ENCODE measurements at regions not wholly inside any gene's neighbourhood (a gene's known extent, or its start where the extent isn't known, plus 50 kb on each side); places are given as distances from the start of the nearest gene placed in this dataset.

DNA sequence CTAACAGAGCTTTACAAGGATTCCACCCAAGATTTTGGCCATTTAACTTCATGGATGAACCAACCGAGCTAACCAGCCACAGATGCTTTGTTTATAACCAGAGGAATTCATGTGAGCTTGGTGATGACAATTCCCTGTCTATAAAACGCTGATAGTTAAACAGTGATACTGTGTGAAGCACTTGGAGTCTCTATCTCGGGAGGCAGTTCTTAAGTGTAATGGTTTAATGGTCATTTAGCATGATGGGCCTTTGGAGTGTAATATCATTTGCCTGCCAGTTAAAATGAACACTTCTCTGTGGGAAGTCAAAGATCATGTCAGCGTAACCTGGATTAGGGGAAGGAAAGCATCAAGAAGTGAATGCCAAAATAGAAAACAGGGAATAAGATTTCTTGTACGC lies 368.6 kb upstream of the THRB start:
- FAIRE-seq = no peak
- dilution Hi-C loops (cut with MboI; ENCODE audit: extremely low pct_ligation_motif_present, low sequenced_read_pairs) = no loop called here

DNA sequence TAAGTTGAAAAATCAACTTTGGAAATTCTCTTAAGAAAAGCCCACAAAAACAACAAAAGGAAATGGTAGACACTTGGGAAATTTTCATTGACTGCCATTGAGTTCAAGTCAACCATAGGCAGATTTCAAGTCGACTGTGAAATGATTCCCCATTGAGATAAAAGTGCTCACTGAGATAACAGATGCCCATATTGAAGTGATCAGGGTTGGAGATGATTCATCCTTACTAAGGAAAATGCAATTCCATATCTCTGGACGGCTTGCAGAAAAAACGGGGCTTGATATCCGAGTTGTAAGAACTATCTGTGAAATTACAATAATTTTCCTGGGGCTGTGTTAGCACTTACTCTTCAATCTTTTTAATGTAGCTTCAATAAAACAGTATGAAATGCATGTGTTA lies 373.1 kb upstream of the THRB start:
- DNase-seq (ENCODE audit: low read depth, low spot score) (no peak), FAIRE-seq (no peak)
- Histone ChIP-seq H3K4me2 (ENCODE audit: control insufficient read depth, extremely low read depth, insufficient read depth, low read depth, low read length) (no peak overlapping the region), H3K9me1 (ENCODE audit: control insufficient read depth, extremely low read depth, insufficient read depth, low read length) (no peaks in the 10 kb centered on the region), H4K20me1 (ENCODE audit: control insufficient read depth, extremely low read depth, insufficient read depth, low read length) (no peaks in the 10 kb centered on the region), H2AFZ (ENCODE audit: control insufficient read depth, low read length) (no peak overlapping the region), H3K27ac (ENCODE audit: control insufficient read depth, insufficient read depth, low read length) (no peak overlapping the region), H3K4me3 (ENCODE audit: control insufficient read depth in 2 of 3, extremely low read depth in 1 of 3, insufficient read depth in 2 of 3, low read depth in 1 of 3, low read length in 3 of 3) (no peak overlapping the region), H3K36me3 (ENCODE audit: control insufficient read depth in 2 of 2, extremely low read depth in 1 of 2, insufficient read depth in 2 of 2, low read length in 2 of 2) (no peaks in the 10 kb centered on the region), H3K9me3 (ENCODE audit: control insufficient read depth, low read depth, low read length) (no peaks in the 10 kb centered on the region), H3K9ac (ENCODE audit: control insufficient read depth, extremely low read depth, insufficient read depth, low read length) (no peak overlapping the region), H3K79me2 (ENCODE audit: control insufficient read depth, insufficient read depth, low read length) (no peaks in the 10 kb centered on the region), H3K27me3 (ENCODE audit: control insufficient read depth, extremely low read depth, insufficient read depth, low read length) (no peaks in the 10 kb centered on the region), H3K4me1 (ENCODE audit: control insufficient read depth, extremely low read depth, insufficient read depth, low read length) (no peaks in the 10 kb centered on the region)
- TF ChIP-seq EZH2 (IDR thresholded peaks at IDR 0.05; ENCODE audit: low read length) = no peak
- TF ChIP-seq, protein P1, sequence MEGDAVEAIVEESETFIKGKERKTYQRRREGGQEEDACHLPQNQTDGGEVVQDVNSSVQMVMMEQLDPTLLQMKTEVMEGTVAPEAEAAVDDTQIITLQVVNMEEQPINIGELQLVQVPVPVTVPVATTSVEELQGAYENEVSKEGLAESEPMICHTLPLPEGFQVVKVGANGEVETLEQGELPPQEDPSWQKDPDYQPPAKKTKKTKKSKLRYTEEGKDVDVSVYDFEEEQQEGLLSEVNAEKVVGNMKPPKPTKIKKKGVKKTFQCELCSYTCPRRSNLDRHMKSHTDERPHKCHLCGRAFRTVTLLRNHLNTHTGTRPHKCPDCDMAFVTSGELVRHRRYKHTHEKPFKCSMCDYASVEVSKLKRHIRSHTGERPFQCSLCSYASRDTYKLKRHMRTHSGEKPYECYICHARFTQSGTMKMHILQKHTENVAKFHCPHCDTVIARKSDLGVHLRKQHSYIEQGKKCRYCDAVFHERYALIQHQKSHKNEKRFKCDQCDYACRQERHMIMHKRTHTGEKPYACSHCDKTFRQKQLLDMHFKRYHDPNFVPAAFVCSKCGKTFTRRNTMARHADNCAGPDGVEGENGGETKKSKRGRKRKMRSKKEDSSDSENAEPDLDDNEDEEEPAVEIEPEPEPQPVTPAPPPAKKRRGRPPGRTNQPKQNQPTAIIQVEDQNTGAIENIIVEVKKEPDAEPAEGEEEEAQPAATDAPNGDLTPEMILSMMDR (optimal IDR thresholded peaks at IDR 0.05 in 1 of 3, IDR thresholded peaks at IDR 0.05 in 1 of 3, conservative IDR thresholded peaks at IDR 0.05 in 1 of 3; ENCODE audit: extremely low read depth in 1 of 3, insufficient read depth in 2 of 3, low read length in 3 of 3) = no peak
- dilution Hi-C loops (cut with MboI; ENCODE audit: extremely low pct_ligation_motif_present, low sequenced_read_pairs) = no loop called here

More for the DNA sequence above, 368.6 kb upstream of the THRB start:
- H3K27ac ChIP-seq (ENCODE audit: control insufficient read depth, insufficient read depth, low read length) = no peak overlapping the region
- TF ChIP-seq, protein P1 (optimal IDR thresholded peaks at IDR 0.05 in 1 of 3, IDR thresholded peaks at IDR 0.05 in 1 of 3, conservative IDR thresholded peaks at IDR 0.05 in 1 of 3; ENCODE audit: extremely low read depth in 1 of 3, insufficient read depth in 2 of 3, low read length in 3 of 3) = no peak
- TF ChIP-seq EZH2 (IDR thresholded peaks at IDR 0.05; ENCODE audit: low read length) = no peak
- no peak overlapping the region for H3K4me3 ChIP-seq (ENCODE audit: control insufficient read depth in 2 of 3, extremely low read depth in 1 of 3, insufficient read depth in 2 of 3, low read depth in 1 of 3, low read length in 3 of 3)
- H4K20me1 ChIP-seq (ENCODE audit: control insufficient read depth, extremely low read depth, insufficient read depth, low read length) = no peaks in the 10 kb centered on the region
- no peaks in the 10 kb centered on the region for H3K36me3 ChIP-seq (ENCODE audit: control insufficient read depth in 2 of 2, extremely low read depth in 1 of 2, insufficient read depth in 2 of 2, low read length in 2 of 2)
- H3K9ac ChIP-seq (ENCODE audit: control insufficient read depth, extremely low read depth, insufficient read depth, low read length) = no peak overlapping the region
- no peaks in the 10 kb centered on the region for H3K27me3 ChIP-seq (ENCODE audit: control insufficient read depth, extremely low read depth, insufficient read depth, low read length)
- H3K79me2 ChIP-seq (ENCODE audit: control insufficient read depth, insufficient read depth, low read length) = no peaks in the 10 kb centered on the region
- no peaks in the 10 kb centered on the region for H3K9me1 ChIP-seq (ENCODE audit: control insufficient read depth, extremely low read depth, insufficient read depth, low read length)
- no peak for DNase-seq (ENCODE audit: low read depth, low spot score)
- H3K4me2 ChIP-seq (ENCODE audit: control insufficient read depth, extremely low read depth, insufficient read depth, low read depth, low read length) = no peak overlapping the region
- no peaks in the 10 kb centered on the region for H3K9me3 ChIP-seq (ENCODE audit: control insufficient read depth, low read depth, low read length)
- H3K4me1 ChIP-seq (ENCODE audit: control insufficient read depth, extremely low read depth, insufficient read depth, low read length) = no peaks in the 10 kb centered on the region
- no peak overlapping the region for H2AFZ ChIP-seq (ENCODE audit: control insufficient read depth, low read length)
